Upper lobe of right lung (tissue), 1 donor: ENCODE measurements at regions not wholly inside any gene's neighbourhood (a gene's known extent, or its start where the extent isn't known, plus 50 kb on each side); places are given as distances from the start of the nearest gene placed in this dataset.

ENCODE experiments used
- ATAC-seq: fragments of 200-7000 bp; cut with Tn5 transposase; one replicate; pipeline ENCODE4 v1.9.1; 2020; ENCODE audit warnings: mild to moderate bottlenecking, moderate library complexity
- DNase-seq: peaks from one replicate; pipeline ENCODE4 v3.0.0-alpha.2; 2020
- H3K27ac ChIP-seq: fragments of 200-600 bp; one replicate; pipeline ENCODE4 v1.8.0; 2022
- H3K27me3 ChIP-seq: fragments of 200-600 bp; one replicate; pipeline ENCODE4 v1.8.0; 2022; ENCODE audit warnings: mild to moderate bottlenecking
- H3K36me3 ChIP-seq: fragments of 200-600 bp; one replicate; pipeline ENCODE4 v1.8.0; 2022
- H3K4me1 ChIP-seq: fragments of 200-600 bp; one replicate; pipeline ENCODE4 v1.8.0; 2022
- H3K4me3 ChIP-seq: fragments of 200-600 bp; one replicate; pipeline ENCODE4 v1.8.0; 2022; ENCODE audit warnings: mild to moderate bottlenecking
- H3K9me3 ChIP-seq: fragments of 200-600 bp; one replicate; pipeline ENCODE4 v1.8.0; 2022
- CTCF ChIP-seq: fragments of 200-600 bp; IDR thresholded peaks from one replicate; pipeline ENCODE4 v1.8.0; 2022; ENCODE audit warnings: antibody characterized with exemption
- intact Hi-C: fragments of 100-400 bp; cut with DNase I; formaldehyde crosslinking; loops from one replicate; pipeline ENCODE4 v1.11.0; 2022
- donor health status: DM: no; HTN: yes; CAD: no; lungs with severe emphysema.

GRCh38 chr6:14612016-14612980 is 494.7 kb downstream of the CD83 start:
- DNase-seq (no peak), ATAC-seq (no peak)
- intact Hi-C loops = no loop called here

GRCh38 chr6:14614631-14615030 is 497.1 kb downstream of the CD83 start:
- DNase-seq (no peak), ATAC-seq (no peak)
- no peak overlapping the region for H3K4me3 ChIP-seq
- H3K36me3 ChIP-seq = no peaks in the 10 kb centered on the region
- no peak for TF ChIP-seq CTCF
- no peak overlapping the region for H3K27ac ChIP-seq
- no peaks in the 10 kb centered on the region for H3K27me3 ChIP-seq
- no peaks in the 10 kb centered on the region for H3K4me1 ChIP-seq
- peaks cover 5% of the 10 kb centered on the region for H3K9me3 ChIP-seq
- intact Hi-C loops = no loop called here

More at GRCh38 chr6:14612016-14612980, 494.7 kb downstream of the CD83 start:
- Histone ChIP-seq H3K4me3 (no peak overlapping the region), H3K27me3 (no peaks in the 10 kb centered on the region), H3K36me3 (no peaks in the 10 kb centered on the region), H3K27ac (no peak overlapping the region), H3K4me1 (no peaks in the 10 kb centered on the region), H3K9me3 (peaks cover 5% of the 10 kb centered on the region)
- TF ChIP-seq CTCF = no peak

GRCh38 chr6:14616656-14617055 is 499.1 kb downstream of the CD83 start:
- intact Hi-C loops = no loop called here
- Histone ChIP-seq H3K4me1 (peaks cover 3% of the 10 kb centered on the region), H3K4me3 (no peak overlapping the region), H3K27me3 (no peaks in the 10 kb centered on the region), H3K9me3 (peaks cover 5% of the 10 kb centered on the region), H3K36me3 (no peaks in the 10 kb centered on the region), H3K27ac (no peak overlapping the region)
- ATAC-seq (no peak), DNase-seq (no peak)
- no peak for TF ChIP-seq CTCF

- no peaks in the 10 kb centered on the region for H3K27me3 ChIP-seq
- peaks cover 5% of the 10 kb centered on the region for H3K9me3 ChIP-seq
- DNase-seq = no peak
- TF ChIP-seq CTCF = no peak
- no peak overlapping the region for H3K4me3 ChIP-seq
- intact Hi-C loops = no loop called here
- H3K4me1 ChIP-seq = peaks cover 14% of the 10 kb centered on the region
- no peaks in the 10 kb centered on the region for H3K36me3 ChIP-seq
- no peak overlapping the region for H3K27ac ChIP-seq
- ATAC-seq = no peak
Measured at GRCh38 chr6:14618759-14619418, 501.3 kb downstream of the CD83 start.

GRCh38 chr6:14619419-14619781 is 501.8 kb downstream of the CD83 start:
- no peak for TF ChIP-seq CTCF
- Histone ChIP-seq H3K36me3 (no peaks in the 10 kb centered on the region), H3K4me1 (peaks cover 14% of the 10 kb centered on the region), H3K9me3 (peaks cover 5% of the 10 kb centered on the region), H3K27me3 (no peaks in the 10 kb centered on the region), H3K4me3 (no peak overlapping the region), H3K27ac (no peak overlapping the region)
- intact Hi-C loops = no loop called here
- no peak for DNase-seq
- ATAC-seq = no peak
